Astrocyte (in vitro differentiated cells and primary cell): ENCODE measurements at regions not wholly inside any gene's neighbourhood (a gene's known extent, or its start where the extent isn't known, plus 50 kb on each side); places are given as distances from the start of the nearest gene placed in this dataset.

Experiments
- DNase-seq: peaks from one replicate; pipeline ENCODE4 v3.0.0-alpha.2; 2010; ENCODE audit warnings: low read depth
- FAIRE-seq: peaks from 2 replicates; lab custom pipeline; 2011; peaks lifted over from hg19 to GRCh38; lab: Jason Lieb, UNC
- H2AFZ ChIP-seq: 2 replicates; pipeline ENCODE4 v1.6.0; 2012; ENCODE audit warnings: low read depth, low read length, inconsistent platforms
- H3K27ac ChIP-seq: 2 replicates; pipeline ENCODE4 v1.5.1; 2011; ENCODE audit warnings: low read depth, low read length, inconsistent platforms
- H3K27me3 ChIP-seq: 2 replicates; pipeline ENCODE4 v1.6.0; 2011; ENCODE audit warnings: low read length, inconsistent platforms; ENCODE audit not compliant: insufficient read depth
- H3K36me3 ChIP-seq: 2 replicates; pipeline ENCODE4 v1.5.1; 2011; ENCODE audit warnings: low read length, inconsistent platforms; ENCODE audit not compliant: insufficient read depth
- H3K4me1 ChIP-seq: 2 replicates; pipeline ENCODE4 v1.5.1; 2011; ENCODE audit warnings: low read length, inconsistent platforms; ENCODE audit not compliant: insufficient read depth
- H3K4me2 ChIP-seq: 2 replicates; pipeline ENCODE4 v1.6.0; 2012; ENCODE audit warnings: low read length, inconsistent platforms
- H3K4me3 ChIP-seq: 2 replicates; pipeline ENCODE4 v1.5.1; 2011; ENCODE audit warnings: low read depth, mild to moderate bottlenecking, low read length, inconsistent platforms; ENCODE audit not compliant: insufficient read depth
- H3K79me2 ChIP-seq: 2 replicates; pipeline ENCODE4 v1.6.0; 2012; ENCODE audit warnings: mild to moderate bottlenecking, low read length, inconsistent platforms; ENCODE audit not compliant: insufficient read depth
- H3K9ac ChIP-seq: 2 replicates; pipeline ENCODE4 v1.6.0; 2012; ENCODE audit warnings: mild to moderate bottlenecking, low read length, inconsistent platforms
- H3K9me3 ChIP-seq: 2 replicates; pipeline ENCODE4 v1.5.1; 2012; ENCODE audit warnings: low read depth, mild to moderate bottlenecking, low read length, inconsistent platforms; ENCODE audit not compliant: insufficient read depth
- H4K20me1 ChIP-seq: 2 replicates; pipeline ENCODE4 v1.6.0; 2012; ENCODE audit warnings: low read length, inconsistent platforms; ENCODE audit not compliant: insufficient read depth
- H3K27ac Mint-ChIP-seq: one replicate; pipeline ENCODE4 v1.8.0; 2021; ENCODE audit warnings: mild to moderate bottlenecking, mixed read lengths; ENCODE audit not compliant: unreplicated experiment
- H3K27me3 Mint-ChIP-seq: one replicate; pipeline ENCODE4 v1.8.0; 2021; ENCODE audit warnings: low read depth, mixed read lengths; ENCODE audit not compliant: unreplicated experiment
- H3K36me3 Mint-ChIP-seq: one replicate; pipeline ENCODE4 v1.8.0; 2021; ENCODE audit warnings: low read depth, mixed read lengths; ENCODE audit not compliant: unreplicated experiment
- H3K4me1 Mint-ChIP-seq: one replicate; pipeline ENCODE4 v1.8.0; 2021; ENCODE audit warnings: low read depth, mixed read lengths; ENCODE audit not compliant: unreplicated experiment
- H3K4me3 Mint-ChIP-seq: one replicate; pipeline ENCODE4 v1.8.0; 2021; ENCODE audit warnings: mild to moderate bottlenecking, moderate library complexity, mixed read lengths; ENCODE audit not compliant: unreplicated experiment
- H3K9me3 Mint-ChIP-seq: one replicate; pipeline ENCODE4 v1.8.0; 2021; ENCODE audit warnings: mild to moderate bottlenecking, mixed read lengths; ENCODE audit not compliant: unreplicated experiment
- CTCF ChIP-seq: IDR thresholded peaks from 2 replicates; pipeline ENCODE4 v1.5.1; 2011; ENCODE audit warnings: low read depth, mild to moderate bottlenecking, inconsistent platforms, low read length, moderate library complexity; ENCODE audit not compliant: insufficient read depth
- EZH2 ChIP-seq: IDR thresholded peaks from 2 replicates; pipeline ENCODE4 v1.6.1; 2012; ENCODE audit warnings: mild to moderate bottlenecking, low read length, inconsistent platforms; ENCODE audit not compliant: insufficient read depth

GRCh38 chr7:148941598-148942275 is 57.6 kb upstream of the EZH2 start:
- Histone ChIP-seq H3K36me3 (no peaks in the 10 kb centered on the region), H3K9me3 (no peaks in the 10 kb centered on the region), H3K9ac (peak overlapping the region; percentile 89), H3K4me2 (peak overlapping the region; percentile 86), H4K20me1 (no peaks in the 10 kb centered on the region), H2AFZ (peak overlapping the region; percentile 96), H3K27me3 (no peaks in the 10 kb centered on the region), H3K27ac (no peak overlapping the region), H3K4me3 (peak overlapping the region; percentile 87), H3K79me2 (no peaks in the 10 kb centered on the region), H3K4me1 (no peaks in the 10 kb centered on the region)
- no peaks in the 10 kb centered on the region for H3K36me3 Mint-ChIP-seq
- no peak for TF ChIP-seq EZH2
- TF ChIP-seq CTCF: peak; percentile 23
- peak overlapping the region; percentile 89 for H3K4me3 Mint-ChIP-seq
- DNase-seq: peak; percentile 30
- H3K4me1 Mint-ChIP-seq: no peaks in the 10 kb centered on the region
- no peak overlapping the region for H3K27ac Mint-ChIP-seq
- no peaks in the 10 kb centered on the region for H3K27me3 Mint-ChIP-seq
- FAIRE-seq: no peak
- H3K9me3 Mint-ChIP-seq: no peaks in the 10 kb centered on the region

GRCh38 chr7:148940702-148941597 is 56.9 kb upstream of the EZH2 start:
- H3K4me1 ChIP-seq: no peaks in the 10 kb centered on the region
- TF ChIP-seq EZH2 (no peak), CTCF (no peak)
- H3K4me2 ChIP-seq: peak overlapping the region; percentile 86
- H3K27ac ChIP-seq: peak overlapping the region; percentile 83
- DNase-seq (peak; percentile 82), FAIRE-seq (no peak)
- no peaks in the 10 kb centered on the region for H4K20me1 ChIP-seq
- no peaks in the 10 kb centered on the region for H3K79me2 ChIP-seq
- no peaks in the 10 kb centered on the region for H3K27me3 ChIP-seq
- H3K36me3 ChIP-seq: no peaks in the 10 kb centered on the region
- peak overlapping the region; percentile 96 for H2AFZ ChIP-seq
- Mint-ChIP-seq H3K9me3 (no peaks in the 10 kb centered on the region), H3K4me1 (no peaks in the 10 kb centered on the region), H3K4me3 (peak overlapping the region; percentile 89), H3K27me3 (no peaks in the 10 kb centered on the region), H3K36me3 (no peaks in the 10 kb centered on the region), H3K27ac (peak overlapping the region; percentile 91)
- peak overlapping the region; percentile 87 for H3K4me3 ChIP-seq
- peak overlapping the region; percentile 89 for H3K9ac ChIP-seq
- no peaks in the 10 kb centered on the region for H3K9me3 ChIP-seq
